Left kidney (tissue), 1 donor: ENCODE measurements at regions not wholly inside any gene's neighbourhood (a gene's known extent, or its start where the extent isn't known, plus 50 kb on each side); places are given as distances from the start of the nearest gene placed in this dataset.

Experiments used
- DNase-seq: peaks from one replicate; pipeline ENCODE4 v3.0.0-alpha.2; 2013

- DNase-seq, result no peak
Measured at GRCh38 chr22:48882636-48883200, 945.0 kb downstream of the BRD1 start.

DNA sequence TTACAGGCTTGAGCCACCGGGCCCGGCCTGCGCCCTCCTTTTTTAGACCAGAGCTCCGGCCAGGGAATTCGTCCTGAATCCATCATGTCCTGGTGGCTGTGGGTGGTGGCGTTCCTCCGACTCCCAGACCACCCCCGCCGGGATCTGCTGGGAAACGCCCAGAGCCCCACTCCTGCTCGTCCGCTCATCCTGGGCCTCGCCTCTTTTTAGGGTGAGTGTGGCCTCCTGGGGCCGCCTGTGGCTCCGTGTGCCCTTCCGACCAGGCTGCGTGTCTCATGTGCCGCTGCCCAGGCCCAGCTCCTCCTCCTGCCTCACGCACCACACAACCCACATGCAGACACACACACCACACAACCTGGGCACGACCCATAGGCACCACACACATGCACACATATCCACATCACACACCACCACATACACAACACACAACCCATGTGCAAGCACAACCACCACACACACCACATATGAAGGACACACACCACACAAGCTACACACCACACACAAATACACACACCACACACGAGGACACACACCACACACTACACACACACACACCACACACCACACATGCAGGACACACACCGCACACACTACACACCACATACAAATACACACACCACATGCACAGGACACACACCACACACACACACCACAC lies 946.2 kb downstream of the BRD1 start:
- no peak for DNase-seq

GRCh38 chr22:48880749-48881148 lies 946.9 kb downstream of the BRD1 start:
- no peak for DNase-seq

- DNase-seq, result no peak
Measured at GRCh38 chr22:48876951-48877350, 950.7 kb downstream of the BRD1 start.

GRCh38 chr22:48874956-48875355 lies 952.7 kb downstream of the BRD1 start:
- DNase-seq, result no peak

- DNase-seq, result no peak
Measured at GRCh38 chr22:48873191-48873520, 954.5 kb downstream of the BRD1 start.

DNA sequence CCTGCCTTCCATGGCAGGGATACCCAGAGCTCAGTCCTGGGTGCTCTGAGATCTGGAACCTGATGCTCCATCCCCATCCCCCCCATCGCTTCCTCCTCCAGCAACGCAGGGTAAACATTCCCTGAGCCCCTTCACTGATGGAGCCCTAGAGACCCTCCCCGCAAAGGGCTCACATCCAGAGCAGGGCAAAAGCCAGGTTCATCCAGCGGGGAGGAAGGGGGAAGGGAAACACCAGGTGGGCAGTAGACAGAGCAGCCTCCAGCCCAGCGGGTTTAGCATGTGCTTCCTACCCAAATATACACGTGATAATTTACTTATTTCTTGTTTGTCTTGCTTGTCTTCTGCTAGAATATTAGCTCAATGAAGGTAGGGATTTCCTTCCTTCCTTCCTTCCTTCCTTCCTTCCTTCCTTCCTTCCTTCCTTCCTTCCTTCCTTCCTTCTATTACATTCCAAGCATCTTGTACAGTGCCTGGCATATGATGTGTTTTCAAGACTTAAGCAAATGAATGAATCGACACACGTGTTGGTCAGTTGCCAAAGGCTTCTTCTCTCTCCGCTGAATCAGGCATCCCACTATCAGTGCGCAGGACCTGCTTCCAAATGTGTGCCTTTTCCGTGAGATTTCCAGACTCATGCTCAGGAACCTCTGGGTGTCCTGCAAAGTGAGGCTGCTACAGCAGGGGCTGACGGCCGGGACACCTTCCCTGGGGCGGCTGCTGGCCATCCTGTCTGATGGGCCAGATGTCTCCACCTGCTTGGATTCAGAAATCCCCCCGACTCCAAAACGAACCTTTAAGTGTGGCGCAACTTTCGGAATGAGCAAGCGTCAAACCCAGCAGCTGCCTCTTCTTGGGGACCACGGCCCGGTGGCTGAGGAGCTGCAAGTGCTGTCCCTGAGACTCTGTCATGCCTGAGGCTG lies 955.1 kb downstream of the BRD1 start:
- DNase-seq, result no peak

- DNase-seq, result no peak
Measured at GRCh38 chr22:48871176-48871840, 956.4 kb downstream of the BRD1 start.

DNA sequence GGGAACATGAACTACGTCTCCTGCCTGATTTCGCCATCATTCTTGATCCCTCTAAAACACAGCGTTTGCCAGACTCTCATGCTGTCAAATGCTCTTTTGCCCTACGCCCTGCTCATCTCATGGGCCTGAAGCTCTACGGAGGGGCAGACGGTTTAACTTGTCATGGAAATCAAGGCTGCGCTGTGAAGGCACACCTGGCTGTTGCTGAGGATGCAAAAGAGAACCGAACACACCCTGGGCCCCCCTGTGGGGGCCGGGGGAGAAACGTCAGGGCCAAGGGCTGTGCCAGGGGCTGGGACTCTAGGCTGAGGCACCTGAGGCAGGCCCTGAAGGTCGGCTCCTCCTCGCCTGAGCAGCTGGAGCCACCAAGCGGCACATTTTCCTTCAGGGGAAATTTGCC lies 957.2 kb downstream of the BRD1 start:
- DNase-seq, result no peak

DNA sequence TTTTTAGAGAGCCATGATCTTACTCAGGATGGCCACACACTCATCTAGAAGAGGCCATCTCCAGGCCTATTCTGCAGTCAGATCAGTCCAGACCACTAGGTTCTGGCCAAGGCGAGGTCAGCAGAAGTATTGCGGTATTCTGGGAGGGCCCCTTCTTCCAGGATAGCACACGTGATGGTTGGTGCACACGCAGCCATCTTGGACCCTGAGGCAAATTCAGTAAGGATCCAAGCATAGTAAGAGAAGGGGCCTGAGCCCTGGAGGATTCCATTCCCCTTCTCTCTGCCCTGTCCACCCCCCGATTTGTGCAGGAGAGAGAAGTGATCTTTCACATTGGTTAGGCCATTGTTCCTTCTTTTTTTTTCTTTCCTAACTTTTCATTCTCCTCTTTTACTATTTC lies 957.9 kb downstream of the BRD1 start:
- no peak for DNase-seq

- DNase-seq, result no peak
Measured at GRCh38 chr22:48869161-48869560, 958.5 kb downstream of the BRD1 start.

DNA sequence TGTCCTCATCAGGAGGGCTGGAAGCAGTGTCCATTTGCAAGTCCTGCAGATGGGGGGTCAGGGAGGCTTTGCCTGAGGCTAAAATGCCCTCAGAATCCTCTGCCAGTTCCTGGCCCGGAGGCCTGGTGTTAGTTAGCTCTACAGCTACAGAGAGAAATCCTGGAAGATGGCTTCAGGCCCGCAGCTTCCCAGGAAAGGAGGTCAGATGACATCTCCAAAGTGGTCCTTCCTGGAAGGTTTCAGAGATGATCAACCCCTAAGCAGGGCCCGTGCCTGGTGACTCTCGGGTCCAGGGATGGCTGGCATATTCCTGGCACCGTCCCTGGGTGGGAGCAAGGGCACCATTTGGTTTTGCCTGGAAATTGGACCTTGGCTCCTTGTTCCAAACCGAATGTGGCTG lies 959.1 kb downstream of the BRD1 start:
- DNase-seq, result no peak

- DNase-seq, result no peak
Measured at GRCh38 chr22:48867891-48868290, 959.8 kb downstream of the BRD1 start.

GRCh38 chr22:48866906-48867681 lies 960.6 kb downstream of the BRD1 start:
- DNase-seq, result no peak

GRCh38 chr22:48864748-48865147 lies 962.9 kb downstream of the BRD1 start:
- DNase-seq, result no peak

DNA sequence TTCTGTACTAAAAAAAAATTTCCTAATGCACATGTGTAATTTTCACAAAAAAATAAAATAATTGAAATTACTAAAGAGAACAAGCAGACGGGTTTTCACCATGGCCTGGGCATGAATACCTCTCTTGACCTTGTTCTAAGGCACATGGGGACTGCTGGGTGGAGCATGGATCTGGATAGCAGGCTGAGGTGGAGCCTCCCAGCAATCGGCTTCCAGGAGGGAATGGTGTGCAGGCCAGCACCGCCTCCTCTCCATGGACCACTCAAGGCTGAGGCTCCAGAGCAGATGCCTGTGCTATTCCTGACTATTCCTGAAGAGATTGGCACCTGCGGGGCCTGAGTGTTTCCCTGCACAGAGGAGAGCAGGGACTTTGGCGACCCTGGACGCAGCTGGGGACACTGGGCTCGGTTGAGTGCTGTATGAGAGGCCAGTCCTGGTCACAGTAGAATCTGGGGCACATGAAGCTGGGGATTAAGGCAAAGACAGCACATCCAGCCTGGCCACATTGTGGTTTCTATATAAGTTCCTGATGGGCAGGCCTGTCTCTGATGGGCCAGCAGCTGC lies 963.6 kb downstream of the BRD1 start:
- no peak for DNase-seq

GRCh38 chr22:48860557-48860956 lies 967.1 kb downstream of the BRD1 start:
- no peak for DNase-seq

- no peak for DNase-seq
Measured at GRCh38 chr22:48858856-48859255, 968.8 kb downstream of the BRD1 start.

DNA sequence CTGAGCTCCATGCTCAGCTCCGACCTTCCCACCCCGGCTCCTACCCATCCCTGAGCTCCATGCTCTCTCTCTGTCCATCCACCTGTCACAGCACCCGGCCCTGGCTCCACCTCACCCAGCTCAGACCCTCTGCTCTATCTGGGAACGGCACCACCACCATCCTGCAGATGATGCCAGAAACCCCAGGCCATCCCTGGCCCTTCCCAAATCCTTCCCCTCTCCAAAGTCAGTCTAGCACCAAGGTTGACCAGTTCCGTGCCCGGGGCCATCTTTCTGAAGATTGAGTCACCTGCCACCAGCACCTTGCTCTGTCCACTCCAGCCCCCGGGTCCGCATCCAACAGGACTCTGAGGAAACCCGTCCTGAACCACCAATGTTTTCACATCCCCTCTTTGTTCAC lies 969.6 kb downstream of the BRD1 start:
- no peak for DNase-seq

DNA sequence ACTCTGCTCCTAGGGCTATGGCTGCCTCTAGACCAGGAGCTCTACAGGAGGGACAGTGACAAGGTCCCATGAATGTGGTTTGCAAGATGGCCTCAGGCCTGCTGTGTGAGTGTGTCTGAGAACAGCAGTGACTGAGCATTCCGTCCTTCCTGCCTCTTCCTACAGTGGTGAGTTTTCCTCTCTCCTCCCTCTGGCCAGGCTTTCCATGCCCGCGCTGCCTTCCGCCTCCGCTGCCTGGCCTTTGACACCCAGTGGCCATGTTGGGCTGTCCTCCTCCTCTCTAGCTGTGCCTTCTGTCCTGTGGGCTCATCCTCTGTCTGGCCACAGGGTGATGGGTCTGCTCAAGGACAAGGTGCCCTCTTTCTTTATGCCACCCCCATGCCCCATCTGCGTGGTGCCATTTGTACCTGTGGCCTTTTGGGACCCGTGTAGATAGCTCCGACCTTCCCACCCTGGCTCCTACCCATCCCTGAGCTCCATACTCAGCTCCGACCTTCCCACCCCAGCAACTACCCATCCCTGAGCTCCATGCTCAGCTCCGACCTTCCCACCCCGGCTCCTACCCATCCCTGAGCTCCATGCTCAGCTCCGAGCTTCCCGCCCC lies 970.4 kb downstream of the BRD1 start:
- no peak for DNase-seq

- DNase-seq, result no peak
Measured at GRCh38 chr22:48856308-48856615, 971.4 kb downstream of the BRD1 start.
